Right lobe of liver (tissue), 4 donors: ENCODE measurements at regions not wholly inside any gene's neighbourhood (a gene's known extent, or its start where the extent isn't known, plus 50 kb on each side); places are given as distances from the start of the nearest gene placed in this dataset.

Source experiments
- CTCF ChIP-seq, 4 donors: fragments of 200-600 bp in 3 of 4; fragments of 450-650 bp in 1 of 4; IDR thresholded peaks; one replicate each; pipeline versions ENCODE4 v1.5.1 to v1.8.0; 2016 to 2022; ENCODE audit warnings: antibody characterized with exemption in 4 of 4, mild to moderate bottlenecking in 2 of 4
- POLR2A ChIP-seq: fragments of 450-650 bp; IDR thresholded peaks from one replicate; pipeline ENCODE4 v1.6.1; 2017; ENCODE audit warnings: antibody characterized with exemption, mild to moderate bottlenecking
- donor health status: DM: no; HTN: no; CAD: no.
- donor health status: DM: no; HTN: no; CAD: no.
- donor health status: DM: no; HTN: yes; CAD: no.

DNA sequence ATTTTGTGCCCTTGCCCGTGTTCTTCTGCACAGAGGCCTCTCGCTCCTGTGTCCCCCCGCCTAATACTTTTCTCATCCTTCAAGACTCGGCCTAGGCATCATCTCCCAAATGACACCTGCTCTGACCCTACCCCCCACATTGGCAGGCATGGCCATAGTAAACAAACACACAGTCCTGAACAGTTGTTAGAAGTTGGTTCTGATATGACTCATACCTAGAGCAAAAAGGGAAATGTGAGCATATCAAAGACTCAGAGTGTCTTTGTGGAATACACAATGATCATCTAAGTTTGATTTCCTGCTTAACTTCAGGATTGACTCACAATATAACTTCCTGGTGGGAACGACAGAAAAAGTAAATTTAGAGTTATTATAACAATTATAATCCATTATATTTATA, 120.5 kb downstream of the POLR2M start:
- no peak for TF ChIP-seq CTCF (IDR thresholded peaks at IDR 0.05)
- TF ChIP-seq POLR2A, result no peak
